Panc1 (cell line): ENCODE measurements at regions not wholly inside any gene's neighbourhood (a gene's known extent, or its start where the extent isn't known, plus 50 kb on each side); places are given as distances from the start of the nearest gene placed in this dataset.

Source experiments
- CTCF ChIP-seq: fragments of 450-650 bp; IDR thresholded peaks from 2 replicates; pipeline ENCODE4 v1.5.1; 2017; ENCODE audit warnings: mild to moderate bottlenecking
- POLR2AphosphoS5 ChIP-seq: IDR thresholded peaks from 2 replicates; pipeline ENCODE4 v1.6.1; 2012; ENCODE audit warnings: mild to moderate bottlenecking, low read depth, low read length, moderate library complexity
- REST ChIP-seq, 2 experiments: IDR thresholded peaks; 2 replicates each; pipeline ENCODE4 v1.6.1; 2011 to 2012; ENCODE audit warnings: low read depth in 2 of 2, control low read depth in 1 of 2, low read length in 1 of 2, mild to moderate bottlenecking in 1 of 2, moderate library complexity in 1 of 2; ENCODE audit not compliant: insufficient read depth in 1 of 2
- TCF7L2 ChIP-seq: IDR thresholded peaks from 2 replicates; pipeline ENCODE4 v1.6.1; 2011; ENCODE audit warnings: mild to moderate bottlenecking, low read depth, low read length, inconsistent platforms

GRCh38 chr4:91758487-91758886 lies 545.3 kb upstream of the GRID2 start:
- TF ChIP-seq POLR2AphosphoS5 (no peak), CTCF (no peak), REST (IDR thresholded peaks at IDR 0.05; ENCODE audit: insufficient read depth in 1 of 2, low read depth in 2 of 2, low read length in 1 of 2) (no peak), TCF7L2 (no peak)
